ENCODE measurements at regions not wholly inside any gene's neighbourhood (a gene's known extent, or its start where the extent isn't known, plus 50 kb on each side); places are given as distances from the start of the nearest gene placed in this dataset.

DNA sequence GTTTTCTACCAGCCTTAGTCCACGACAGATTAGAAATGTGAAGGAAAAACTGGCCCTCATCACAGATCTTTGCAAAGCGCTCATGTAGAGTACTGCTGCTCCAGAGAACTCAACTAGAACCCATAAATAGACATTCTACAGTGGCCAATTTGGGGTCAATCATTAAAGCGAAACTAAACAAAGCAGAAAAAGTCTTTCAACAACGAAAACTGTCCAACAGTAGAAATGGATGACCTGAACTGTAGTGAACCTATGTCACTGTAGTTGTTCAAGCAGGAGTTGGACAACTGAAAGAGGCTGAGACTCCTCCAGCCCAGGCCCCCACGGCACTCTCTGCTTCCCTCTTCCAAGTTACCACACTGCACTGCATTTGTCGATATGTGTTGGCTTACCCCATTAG is 472.6 kb downstream of the BCAT1 start:
- TF ChIP-seq, protein P1, sequence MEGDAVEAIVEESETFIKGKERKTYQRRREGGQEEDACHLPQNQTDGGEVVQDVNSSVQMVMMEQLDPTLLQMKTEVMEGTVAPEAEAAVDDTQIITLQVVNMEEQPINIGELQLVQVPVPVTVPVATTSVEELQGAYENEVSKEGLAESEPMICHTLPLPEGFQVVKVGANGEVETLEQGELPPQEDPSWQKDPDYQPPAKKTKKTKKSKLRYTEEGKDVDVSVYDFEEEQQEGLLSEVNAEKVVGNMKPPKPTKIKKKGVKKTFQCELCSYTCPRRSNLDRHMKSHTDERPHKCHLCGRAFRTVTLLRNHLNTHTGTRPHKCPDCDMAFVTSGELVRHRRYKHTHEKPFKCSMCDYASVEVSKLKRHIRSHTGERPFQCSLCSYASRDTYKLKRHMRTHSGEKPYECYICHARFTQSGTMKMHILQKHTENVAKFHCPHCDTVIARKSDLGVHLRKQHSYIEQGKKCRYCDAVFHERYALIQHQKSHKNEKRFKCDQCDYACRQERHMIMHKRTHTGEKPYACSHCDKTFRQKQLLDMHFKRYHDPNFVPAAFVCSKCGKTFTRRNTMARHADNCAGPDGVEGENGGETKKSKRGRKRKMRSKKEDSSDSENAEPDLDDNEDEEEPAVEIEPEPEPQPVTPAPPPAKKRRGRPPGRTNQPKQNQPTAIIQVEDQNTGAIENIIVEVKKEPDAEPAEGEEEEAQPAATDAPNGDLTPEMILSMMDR (conservative IDR thresholded peaks at IDR 0.05; ENCODE audit: low read depth, low read length): no peak
- TF ChIP-seq EZH2 (IDR thresholded peaks at IDR 0.05; ENCODE audit: low read length, unreplicated experiment) (no peak), EZH2phosphoT487 (IDR thresholded peaks at IDR 0.05; ENCODE audit: borderline replicate concordance, low read length) (no peak)

Measured in PC-3 (cell line).